ENCODE measurements at regions not wholly inside any gene's neighbourhood (a gene's known extent, or its start where the extent isn't known, plus 50 kb on each side); places are given as distances from the start of the nearest gene placed in this dataset.

GRCh38 chr17:52546990-52547389, 388.5 kb upstream of the CA10 start:
- TF ChIP-seq TAF1 (IDR thresholded peaks at IDR 0.05; ENCODE audit: borderline replicate concordance, low read depth, low read length) (no peak), TEAD4 (IDR thresholded peaks at IDR 0.05; ENCODE audit: borderline replicate concordance, insufficient read depth) (no peak), ZBTB33 (IDR thresholded peaks at IDR 0.05; ENCODE audit: borderline replicate concordance, low read depth) (no peak), POLR2AphosphoS5 (IDR thresholded peaks at IDR 0.05; ENCODE audit: low read depth, low read length) (no peak), EZH2phosphoT487 (IDR thresholded peaks at IDR 0.05; ENCODE audit: borderline replicate concordance, low read depth) (no peak), PBX3 (IDR thresholded peaks at IDR 0.05) (no peak)
